ENCODE measurements at regions not wholly inside any gene's neighbourhood (a gene's known extent, or its start where the extent isn't known, plus 50 kb on each side); places are given as distances from the start of the nearest gene placed in this dataset.

- no peak for DNase-seq
Observed at GRCh38 chr6:7468382-7469081, 72.9 kb upstream of the DSP start.

GRCh38 chr6:7469696-7470095, 71.8 kb upstream of the DSP start:
- DNase-seq = no peak

- no peak for DNase-seq
Observed at GRCh38 chr6:7471171-7471570, 70.3 kb upstream of the DSP start.

- DNase-seq = no peak
Observed at GRCh38 chr6:7473805-7474719, 67.4 kb upstream of the DSP start.

GRCh38 chr6:7475081-7475480, 66.4 kb upstream of the DSP start:
- no peak for DNase-seq

DNA sequence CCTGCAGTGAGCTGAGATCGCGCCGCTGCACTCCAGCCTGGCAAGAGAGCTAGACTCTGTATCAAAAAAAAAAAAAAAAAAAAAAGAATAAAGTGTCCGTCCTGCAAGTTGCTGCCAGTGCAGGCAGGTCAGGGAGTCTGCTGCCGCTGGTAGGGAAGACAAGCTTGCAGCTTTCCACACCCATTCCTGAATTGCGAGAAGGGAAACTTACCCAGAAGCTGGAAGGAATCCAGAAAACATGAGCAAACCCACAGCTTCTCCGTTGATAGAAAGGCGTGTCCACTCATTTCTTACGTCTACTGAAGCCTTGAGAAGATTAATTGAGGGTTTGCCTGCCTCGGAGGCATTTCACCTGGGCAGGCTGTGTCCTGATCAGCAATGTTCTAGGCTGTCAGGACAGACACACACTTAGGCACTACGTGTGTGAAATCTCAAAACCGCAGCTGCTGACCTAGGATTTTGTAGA, 61.6 kb upstream of the DSP start:
- peak; percentile 62 for DNase-seq

GRCh38 chr6:7484666-7485065, 56.8 kb upstream of the DSP start:
- no peak for DNase-seq

- no peak for DNase-seq
Observed at GRCh38 chr6:7486951-7487350, 54.5 kb upstream of the DSP start.

- DNase-seq = no peak
Observed at GRCh38 chr6:7488494-7488893, 53.0 kb upstream of the DSP start.

DNA sequence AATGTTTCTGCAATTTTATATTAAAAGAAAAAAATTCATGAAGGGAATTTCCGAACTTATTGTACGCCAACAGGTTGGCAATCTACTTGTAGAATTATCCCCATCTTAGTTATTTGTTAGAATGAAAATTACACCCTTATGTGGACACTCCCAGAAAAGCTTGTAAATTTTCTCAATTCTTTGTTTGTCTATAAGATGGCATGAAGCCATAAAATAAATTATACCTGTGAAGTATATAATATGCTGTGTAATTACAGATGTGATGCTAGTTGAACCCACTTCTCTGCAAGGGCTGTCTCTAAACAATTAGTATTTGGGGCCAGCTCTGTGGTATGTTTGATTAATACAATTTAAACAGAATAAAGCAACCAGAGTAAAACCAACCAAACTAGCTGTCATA, 52.1 kb upstream of the DSP start:
- no peak for DNase-seq
